CD4-positive, CD25-positive, alpha-beta regulatory T cell (primary cell): ENCODE measurements at regions not wholly inside any gene's neighbourhood (a gene's known extent, or its start where the extent isn't known, plus 50 kb on each side); places are given as distances from the start of the nearest gene placed in this dataset.

Experiments used
- ATAC-seq, 2 donors: fragments of 150-1000 bp; cut with Tn5 transposase; one replicate each; pipeline ENCODE4 v1.10.0; 2021; ENCODE audit warnings: low read depth in 2 of 2, moderate number of reproducible peaks in 2 of 2, moderate library complexity in 1 of 2
- DNase-seq, 3 donors: peaks; one replicate each; pipeline versions ENCODE4 v3.0.0 to v3.0.0-alpha.2; 2012 to 2022; ENCODE audit warnings: mixed read lengths in 1 of 3
- H3K27ac ChIP-seq: one replicate; pipeline ENCODE4 v1.7.0; 2013; ENCODE audit warnings: mild to moderate bottlenecking, low read length; ENCODE audit not compliant: insufficient read depth, poor library complexity, severe bottlenecking
- H3K27me3 ChIP-seq: one replicate; pipeline ENCODE4 v1.7.0; 2013; ENCODE audit warnings: low read length; ENCODE audit not compliant: control insufficient read depth, insufficient read depth
- H3K36me3 ChIP-seq: one replicate; pipeline ENCODE4 v1.7.0; 2013; ENCODE audit warnings: mild to moderate bottlenecking, low read length, moderate library complexity; ENCODE audit not compliant: control insufficient read depth, insufficient read depth
- H3K4me1 ChIP-seq: 2 replicates; pipeline ENCODE4 v1.7.0; 2013; ENCODE audit warnings: mild to moderate bottlenecking, low read length; ENCODE audit not compliant: insufficient read depth, control insufficient read depth, poor library complexity, severe bottlenecking
- H3K4me3 ChIP-seq: one replicate; pipeline ENCODE4 v1.7.0; 2013; ENCODE audit warnings: low read depth, mild to moderate bottlenecking, low read length, moderate library complexity
- H3K9me3 ChIP-seq, 2 experiments: 1 replicate in 1 of 2; 2 replicates in 1 of 2; pipeline ENCODE4 v1.7.0; 2013; ENCODE audit warnings: low read length in 2 of 2, mild to moderate bottlenecking in 1 of 2, moderate library complexity in 1 of 2; ENCODE audit not compliant: control insufficient read depth in 2 of 2
- H3K27ac Mint-ChIP-seq, 3 donors: one replicate each; pipeline ENCODE4 v1.8.0; 2020 to 2022; ENCODE audit warnings: mild to moderate bottlenecking in 3 of 3, mixed read lengths in 3 of 3, moderate library complexity in 2 of 3
- H3K27me3 Mint-ChIP-seq: one replicate; pipeline ENCODE4 v1.8.0; 2022; ENCODE audit warnings: mild to moderate bottlenecking, mixed read lengths
- H3K36me3 Mint-ChIP-seq: one replicate; pipeline ENCODE4 v1.8.0; 2020; ENCODE audit warnings: mixed read lengths
- H3K4me1 Mint-ChIP-seq, 4 donors: one replicate each; pipeline ENCODE4 v1.8.0; 2020 to 2022; ENCODE audit warnings: mixed read lengths in 4 of 4, mild to moderate bottlenecking in 1 of 4
- H3K4me3 Mint-ChIP-seq, 4 donors: one replicate each; pipeline ENCODE4 v1.8.0; 2020 to 2022; ENCODE audit warnings: mild to moderate bottlenecking in 4 of 4, mixed read lengths in 4 of 4, moderate library complexity in 3 of 4
- H3K9me3 Mint-ChIP-seq, 7 donors: one replicate each; pipeline ENCODE4 v1.8.0; 2020 to 2022; ENCODE audit warnings: mixed read lengths in 7 of 7, mild to moderate bottlenecking in 3 of 7, moderate library complexity in 2 of 7

GRCh38 chr21:20701235-20701634, 297.0 kb upstream of the NCAM2 start:
- H3K4me3 Mint-ChIP-seq = no peak overlapping the region
- H3K27me3 Mint-ChIP-seq = no peaks in the 10 kb centered on the region
- Histone ChIP-seq H3K27ac (no peak overlapping the region), H3K4me1 (no peaks in the 10 kb centered on the region), H3K36me3 (no peaks in the 10 kb centered on the region), H3K27me3 (no peaks in the 10 kb centered on the region), H3K9me3 (no peaks in the 10 kb centered on the region), H3K4me3 (no peak overlapping the region)
- H3K9me3 Mint-ChIP-seq = peaks cover 3 to 25% (median 5%) of the 10 kb centered on the region in 7 donors
- DNase-seq (no peak), ATAC-seq (no peak)
- peaks cover 0 to 5% (median 0%) of the 10 kb centered on the region in 4 donors for H3K4me1 Mint-ChIP-seq
- H3K36me3 Mint-ChIP-seq = no peaks in the 10 kb centered on the region
- no peak overlapping the region for H3K27ac Mint-ChIP-seq

- H3K27ac Mint-ChIP-seq = no peak overlapping the region
- H3K27me3 ChIP-seq = no peaks in the 10 kb centered on the region
- H3K9me3 Mint-ChIP-seq = peaks cover 3 to 24% (median 8%) of the 10 kb centered on the region in 7 donors
These were observed 295.0 kb upstream of the NCAM2 start for GRCh38 chr21:20703112-20703767.

GRCh38 chr21:20720623-20721022, 277.6 kb upstream of the NCAM2 start:
- Mint-ChIP-seq H3K36me3 (no peaks in the 10 kb centered on the region), H3K4me3 (no peak overlapping the region), H3K27ac (no peak overlapping the region), H3K4me1 (no peaks in the 10 kb centered on the region), H3K9me3 (peaks cover 2 to 41% (median 8%) of the 10 kb centered on the region in 7 donors), H3K27me3 (no peaks in the 10 kb centered on the region)
- H3K9me3 ChIP-seq = peaks cover 0 to 16% of the 10 kb centered on the region in 2 experiments
- H3K27me3 ChIP-seq = no peaks in the 10 kb centered on the region
- ATAC-seq = no peak
- no peak overlapping the region for H3K27ac ChIP-seq
- H3K4me1 ChIP-seq = no peaks in the 10 kb centered on the region
- H3K36me3 ChIP-seq = no peaks in the 10 kb centered on the region
- H3K4me3 ChIP-seq = no peak overlapping the region
- DNase-seq = no peak

More at GRCh38 chr21:20703112-20703767, 295.0 kb upstream of the NCAM2 start:
- Mint-ChIP-seq H3K27me3 (no peaks in the 10 kb centered on the region), H3K4me1 (peaks cover 0 to 5% (median 0%) of the 10 kb centered on the region in 4 donors), H3K4me3 (no peak overlapping the region), H3K36me3 (no peaks in the 10 kb centered on the region)
- DNase-seq = no peak
- Histone ChIP-seq H3K36me3 (no peaks in the 10 kb centered on the region), H3K4me1 (no peaks in the 10 kb centered on the region), H3K9me3 (peaks cover 0 to 2% of the 10 kb centered on the region in 2 experiments), H3K27ac (no peak overlapping the region), H3K4me3 (no peak overlapping the region)
- no peak for ATAC-seq

- H3K4me1 ChIP-seq = no peaks in the 10 kb centered on the region
- DNase-seq (no peak), ATAC-seq (no peak)
- H3K27ac Mint-ChIP-seq = no peak overlapping the region
- H3K4me3 ChIP-seq = no peak overlapping the region
- H3K27me3 ChIP-seq = no peaks in the 10 kb centered on the region
- H3K9me3 Mint-ChIP-seq = peaks cover 4 to 38% (median 7%) of the 10 kb centered on the region in 7 donors
- no peaks in the 10 kb centered on the region for H3K27me3 Mint-ChIP-seq
- H3K9me3 ChIP-seq = peaks cover 0 to 20% of the 10 kb centered on the region in 2 experiments
- no peak overlapping the region for H3K4me3 Mint-ChIP-seq
- no peaks in the 10 kb centered on the region for H3K36me3 ChIP-seq
- H3K36me3 Mint-ChIP-seq = no peaks in the 10 kb centered on the region
- no peak overlapping the region for H3K27ac ChIP-seq
- H3K4me1 Mint-ChIP-seq = no peaks in the 10 kb centered on the region
These were observed 277.1 kb upstream of the NCAM2 start for GRCh38 chr21:20721151-20721550.

- no peak for ATAC-seq
- Mint-ChIP-seq H3K36me3 (no peaks in the 10 kb centered on the region), H3K27ac (no peak overlapping the region), H3K4me1 (peaks cover 0 to 5% (median 0%) of the 10 kb centered on the region in 4 donors), H3K27me3 (no peaks in the 10 kb centered on the region), H3K9me3 (peaks cover 0 to 8% (median 4%) of the 10 kb centered on the region in 7 donors), H3K4me3 (no peak overlapping the region)
- Histone ChIP-seq H3K27ac (no peak overlapping the region), H3K4me3 (no peak overlapping the region), H3K4me1 (no peaks in the 10 kb centered on the region), H3K27me3 (no peaks in the 10 kb centered on the region), H3K36me3 (no peaks in the 10 kb centered on the region), H3K9me3 (peaks cover 4 to 12% of the 10 kb centered on the region in 2 experiments)
- no peak for DNase-seq
These were observed 269.5 kb upstream of the NCAM2 start for GRCh38 chr21:20728691-20729090.

- H3K4me1 Mint-ChIP-seq = peaks cover 0 to 5% (median 0%) of the 10 kb centered on the region in 4 donors
- H3K9me3 Mint-ChIP-seq = peaks cover 0 to 8% (median 6%) of the 10 kb centered on the region in 7 donors
These were observed 268.8 kb upstream of the NCAM2 start for GRCh38 chr21:20729376-20729775.

GRCh38 chr21:20730441-20730840, 267.8 kb upstream of the NCAM2 start:
- Histone ChIP-seq H3K36me3 (no peaks in the 10 kb centered on the region), H3K27me3 (no peaks in the 10 kb centered on the region), H3K9me3 (peaks cover 4 to 12% of the 10 kb centered on the region in 2 experiments), H3K4me3 (no peak overlapping the region), H3K27ac (no peak overlapping the region), H3K4me1 (no peaks in the 10 kb centered on the region)
- DNase-seq = no peak
- Mint-ChIP-seq H3K27me3 (no peaks in the 10 kb centered on the region), H3K27ac (no peak overlapping the region), H3K4me3 (no peak overlapping the region), H3K4me1 (peaks cover 0 to 5% (median 0%) of the 10 kb centered on the region in 4 donors), H3K9me3 (peaks cover 0 to 12% (median 6%) of the 10 kb centered on the region in 7 donors), H3K36me3 (no peaks in the 10 kb centered on the region)
- no peak for ATAC-seq

More at GRCh38 chr21:20729376-20729775, 268.8 kb upstream of the NCAM2 start:
- no peak overlapping the region for H3K4me3 Mint-ChIP-seq
- Histone ChIP-seq H3K27ac (no peak overlapping the region), H3K4me3 (no peak overlapping the region), H3K27me3 (no peaks in the 10 kb centered on the region), H3K36me3 (no peaks in the 10 kb centered on the region), H3K9me3 (peaks cover 4 to 12% of the 10 kb centered on the region in 2 experiments), H3K4me1 (no peaks in the 10 kb centered on the region)
- no peak for DNase-seq
- no peak for ATAC-seq
- H3K36me3 Mint-ChIP-seq = no peaks in the 10 kb centered on the region
- H3K27me3 Mint-ChIP-seq = no peaks in the 10 kb centered on the region
- H3K27ac Mint-ChIP-seq = no peak overlapping the region

GRCh38 chr21:20735257-20735656, 263.0 kb upstream of the NCAM2 start:
- no peak for DNase-seq
- Mint-ChIP-seq H3K4me1 (no peaks in the 10 kb centered on the region), H3K4me3 (no peak overlapping the region), H3K9me3 (peaks cover 2 to 26% (median 13%) of the 10 kb centered on the region in 7 donors), H3K36me3 (no peaks in the 10 kb centered on the region), H3K27ac (no peak overlapping the region), H3K27me3 (no peaks in the 10 kb centered on the region)
- H3K27me3 ChIP-seq = no peaks in the 10 kb centered on the region
- ATAC-seq = no peak
- H3K36me3 ChIP-seq = no peaks in the 10 kb centered on the region
- peaks cover 12% of the 10 kb centered on the region in 2 experiments for H3K9me3 ChIP-seq
- H3K4me3 ChIP-seq = no peak overlapping the region
- no peak overlapping the region for H3K27ac ChIP-seq
- no peaks in the 10 kb centered on the region for H3K4me1 ChIP-seq
